ENCODE measurements at regions not wholly inside any gene's neighbourhood (a gene's known extent, or its start where the extent isn't known, plus 50 kb on each side); places are given as distances from the start of the nearest gene placed in this dataset.

GRCh38 chr5:145160679-145161078, 674.5 kb downstream of the PRELID2 start:
- TF ChIP-seq PATZ1 (CRISPR knock-in tag; IDR thresholded peaks at IDR 0.05; ENCODE audit: borderline replicate concordance) (no peak), ZFP30 (CRISPR knock-in tag; IDR thresholded peaks at IDR 0.05) (no peak), SNAI2 (CRISPR knock-in tag; IDR thresholded peaks at IDR 0.05) (no peak), BACH2 (CRISPR knock-in tag; IDR thresholded peaks at IDR 0.05; ENCODE audit: borderline replicate concordance) (no peak), CREB5 (CRISPR knock-in tag; IDR thresholded peaks at IDR 0.05; ENCODE audit: low read depth) (no peak), ZNF8 (CRISPR knock-in tag; IDR thresholded peaks at IDR 0.05) (no peak), TOX (CRISPR knock-in tag; IDR thresholded peaks at IDR 0.05; ENCODE audit: borderline replicate concordance) (no peak), OSR1 (CRISPR knock-in tag; IDR thresholded peaks at IDR 0.05) (no peak)
